Thymus (tissue), 11 donors: ENCODE measurements at regions not wholly inside any gene's neighbourhood (a gene's known extent, or its start where the extent isn't known, plus 50 kb on each side); places are given as distances from the start of the nearest gene placed in this dataset.

Experiments
- DNase-seq, 9 donors: peaks; one replicate each; pipeline ENCODE4 v3.0.0-alpha.2; 2013; ENCODE audit warnings: low spot score in 9 of 9, low read depth in 6 of 9, missing footprints in 1 of 9
- H3K27ac ChIP-seq, 2 donors: one replicate each; pipeline ENCODE4 v1.5.1; 2013; ENCODE audit warnings: control low read depth in 1 of 2, low read depth in 1 of 2, low read length in 1 of 2, mild to moderate bottlenecking in 1 of 2, moderate library complexity in 1 of 2
- H3K27me3 ChIP-seq, 2 donors: one replicate each; pipeline ENCODE4 v1.5.1; 2013; ENCODE audit warnings: low read length in 1 of 2; ENCODE audit not compliant: control insufficient read depth in 2 of 2, insufficient read depth in 1 of 2
- H3K36me3 ChIP-seq, 2 donors: one replicate each; pipeline ENCODE4 v1.5.1; 2013; ENCODE audit warnings: low read length in 1 of 2, mild to moderate bottlenecking in 1 of 2, moderate library complexity in 1 of 2; ENCODE audit not compliant: control insufficient read depth in 2 of 2, insufficient read depth in 2 of 2
- H3K4me1 ChIP-seq, 2 donors: one replicate each; pipeline ENCODE4 v1.5.1; 2013; ENCODE audit warnings: low read length in 2 of 2; ENCODE audit not compliant: control insufficient read depth in 2 of 2, insufficient read depth in 2 of 2
- H3K4me3 ChIP-seq, 2 donors: one replicate each; pipeline ENCODE4 v1.5.1; 2013; ENCODE audit warnings: low read length in 2 of 2, control low read depth in 1 of 2, mild to moderate bottlenecking in 1 of 2
- H3K9me3 ChIP-seq, 2 donors: one replicate each; pipeline ENCODE4 v1.5.1; 2013; ENCODE audit warnings: low read length in 1 of 2, mild to moderate bottlenecking in 1 of 2; ENCODE audit not compliant: control insufficient read depth in 2 of 2, insufficient read depth in 1 of 2
- WGBS: extraction: QIAGEN DNeasy Blood & Tissue Kit; methylation state at CpG from one replicate; pipeline ENCODE4 v1.1.7; 2013; 5-methylcytosine and 5-hydroxymethylcytosine counted together
- donor health status: healthy.

DNA sequence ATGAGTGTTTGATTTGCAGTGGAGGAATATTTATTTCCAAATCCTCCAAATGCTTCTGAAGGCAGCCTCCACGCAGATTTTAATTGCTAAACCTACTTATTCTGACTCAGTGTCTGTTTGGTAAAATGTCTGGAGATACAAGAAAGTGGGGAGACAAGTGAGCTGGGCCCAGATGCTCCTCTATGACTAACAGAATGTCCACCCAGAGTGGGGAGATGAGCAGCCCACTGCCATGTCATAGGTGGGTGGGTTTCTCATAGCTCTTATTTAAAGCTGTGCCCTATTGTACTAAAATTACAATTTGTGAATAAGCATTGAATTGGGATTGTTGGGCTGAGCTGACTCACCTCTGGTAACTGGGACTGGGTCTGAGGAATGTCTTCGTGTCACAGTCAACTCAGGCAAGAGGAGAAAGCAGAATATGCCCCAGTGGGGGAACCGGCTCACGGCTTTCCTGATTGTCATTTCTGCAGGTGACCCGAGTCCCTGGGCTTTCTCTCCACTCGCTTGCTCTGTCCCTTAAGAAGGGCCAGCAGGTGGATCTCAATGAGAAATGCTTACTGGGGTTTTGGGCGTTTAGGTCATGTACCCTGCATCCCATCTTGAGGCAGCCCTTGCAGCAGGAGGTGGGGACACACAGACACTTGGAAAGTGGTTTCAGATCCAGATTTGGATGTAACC lies 116.3 kb upstream of the SPRED2 start:
- Histone ChIP-seq H3K9me3 (no peaks in the 10 kb centered on the region), H3K27me3 (no peaks in the 10 kb centered on the region), H3K27ac (no peak overlapping the region), H3K36me3 (no peaks in the 10 kb centered on the region), H3K4me1 (peaks cover 0 to 2% of the 10 kb centered on the region in 2 donors), H3K4me3 (no peak overlapping the region)
- DNase-seq, result no peak
- WGBS, result 96% methylated on average over 7 of the region's 7 CpGs

DNA sequence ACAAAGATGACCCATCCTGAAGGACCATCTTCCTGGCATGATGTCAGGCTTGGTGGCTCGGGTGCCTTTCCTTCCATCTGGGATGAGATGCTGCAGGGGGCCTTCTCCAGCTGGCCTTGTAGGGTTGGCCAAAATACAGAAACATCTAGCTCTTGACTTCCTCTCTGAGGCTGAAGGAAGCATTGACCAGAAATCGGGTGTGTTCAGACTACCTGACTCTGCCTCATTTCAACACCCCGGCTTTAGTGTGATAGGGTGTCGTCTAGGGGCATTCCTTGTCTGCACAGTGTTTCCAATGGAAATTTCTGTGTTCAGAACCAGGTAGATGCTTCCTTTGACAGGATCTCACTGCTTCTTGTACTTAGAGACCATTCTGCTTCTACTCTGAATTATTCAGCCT lies 115.7 kb upstream of the SPRED2 start:
- Histone ChIP-seq H3K4me3 (no peak overlapping the region), H3K4me1 (peaks cover 0 to under 1% of the 10 kb centered on the region in 2 donors), H3K27me3 (no peaks in the 10 kb centered on the region), H3K27ac (no peak overlapping the region), H3K36me3 (no peaks in the 10 kb centered on the region), H3K9me3 (no peaks in the 10 kb centered on the region)
- DNase-seq, result no peak
- WGBS, result 91% methylated on average over 4 of the region's 4 CpGs

DNA sequence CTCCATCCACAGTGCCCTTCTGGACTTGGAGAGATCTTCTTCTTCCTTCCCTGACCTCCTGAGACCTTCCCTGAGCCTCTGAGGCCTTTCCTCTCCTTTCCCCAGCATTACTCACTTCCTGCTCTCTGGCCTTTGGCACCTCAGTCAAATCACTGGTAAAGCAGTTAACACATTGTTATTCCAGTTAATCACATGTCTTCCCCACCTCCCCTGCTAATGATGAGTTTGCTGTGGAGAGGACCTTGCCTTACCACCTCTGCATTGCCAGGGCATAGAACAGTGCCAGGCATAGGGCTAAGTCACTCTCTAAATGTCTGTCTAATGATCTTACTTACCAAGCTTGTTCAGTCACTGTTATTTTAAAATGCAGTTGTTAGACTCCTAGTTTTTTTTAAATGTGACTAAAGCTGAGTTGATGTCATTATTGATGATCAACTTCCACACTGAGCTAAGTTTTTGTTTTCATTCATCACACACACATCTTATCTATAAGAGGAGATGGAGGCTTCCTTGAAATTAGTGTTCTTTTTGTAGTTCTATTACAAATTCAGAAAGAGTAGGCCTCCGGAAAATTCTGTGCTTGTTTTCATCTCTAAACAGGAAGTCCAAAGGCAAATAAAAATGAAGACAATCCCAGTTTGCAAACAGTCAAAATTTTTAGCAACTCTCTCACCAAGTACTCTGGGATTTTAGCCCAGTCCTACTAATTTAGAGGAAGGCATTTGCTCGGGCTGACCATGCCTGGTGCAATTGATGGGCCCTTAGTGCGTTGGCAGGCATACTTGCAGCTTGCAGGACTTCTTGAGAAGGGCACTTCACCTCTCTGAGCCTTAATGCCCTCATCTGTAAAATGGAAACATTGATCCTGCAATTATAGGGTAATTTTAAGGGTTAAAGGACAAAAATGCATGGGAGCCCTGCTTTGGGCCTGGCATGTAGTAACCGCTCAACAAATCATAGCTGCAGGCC lies 113.7 kb upstream of the SPRED2 start:
- H3K4me1 ChIP-seq, result no peaks in the 10 kb centered on the region
- no peaks in the 10 kb centered on the region for H3K27me3 ChIP-seq
- no peak overlapping the region for H3K4me3 ChIP-seq
- DNase-seq, result no peak
- H3K36me3 ChIP-seq, result no peaks in the 10 kb centered on the region
- no peak overlapping the region for H3K27ac ChIP-seq
- WGBS, result 97% methylated on average over 4 of the region's 4 CpGs
- no peaks in the 10 kb centered on the region for H3K9me3 ChIP-seq

DNA sequence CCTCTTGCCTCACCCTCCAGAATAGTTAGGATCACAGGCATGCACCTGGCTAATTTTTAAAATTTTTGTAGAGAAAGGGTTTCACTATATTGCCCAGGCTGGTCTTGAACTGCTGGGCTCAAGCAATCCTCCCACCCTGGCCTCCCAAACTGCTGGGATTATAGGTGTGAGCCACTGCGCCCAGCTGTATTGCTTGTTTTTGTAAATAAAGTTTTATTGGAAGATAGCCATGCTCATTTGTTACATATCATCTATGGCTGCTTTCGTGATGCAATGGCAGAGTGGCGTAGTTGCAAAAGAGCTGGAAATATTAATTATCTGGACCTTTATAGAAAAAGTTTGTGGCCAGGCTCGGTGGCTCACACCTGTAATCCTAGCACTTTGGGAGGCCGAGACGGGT lies 109.4 kb upstream of the SPRED2 start:
- no peaks in the 10 kb centered on the region for H3K27me3 ChIP-seq
- no peak overlapping the region for H3K27ac ChIP-seq
- H3K4me1 ChIP-seq, result no peaks in the 10 kb centered on the region
- H3K4me3 ChIP-seq, result no peak overlapping the region
- H3K36me3 ChIP-seq, result no peaks in the 10 kb centered on the region
- H3K9me3 ChIP-seq, result no peaks in the 10 kb centered on the region
- 98% methylated on average over 6 of the region's 6 CpGs for WGBS
- no peak for DNase-seq

DNA sequence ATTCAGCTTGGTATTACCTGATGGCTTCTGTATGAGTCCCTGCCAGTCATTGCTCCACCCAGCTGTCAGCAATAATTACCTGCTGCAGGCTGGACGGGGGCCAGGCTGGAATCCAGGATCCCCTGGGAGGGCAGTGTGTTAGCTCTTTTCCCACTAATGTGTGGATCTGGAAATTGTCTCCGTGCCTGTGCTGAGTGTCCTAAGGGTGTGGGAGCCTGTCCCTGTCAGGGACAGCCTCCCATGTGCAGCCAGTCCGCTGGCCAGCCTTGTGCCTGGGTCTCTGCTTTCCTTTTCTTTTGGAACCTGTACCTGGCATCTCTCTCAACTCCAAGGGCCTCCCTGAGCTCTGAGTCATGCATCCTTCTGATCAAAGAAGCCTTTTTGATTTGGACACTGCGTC lies 107.2 kb upstream of the SPRED2 start:
- Histone ChIP-seq H3K4me3 (no peak overlapping the region), H3K36me3 (no peaks in the 10 kb centered on the region), H3K9me3 (no peaks in the 10 kb centered on the region), H3K27ac (no peak overlapping the region), H3K27me3 (no peaks in the 10 kb centered on the region), H3K4me1 (no peaks in the 10 kb centered on the region)
- WGBS, result 95% methylated on average over 4 of the region's 4 CpGs
- no peak for DNase-seq

DNA sequence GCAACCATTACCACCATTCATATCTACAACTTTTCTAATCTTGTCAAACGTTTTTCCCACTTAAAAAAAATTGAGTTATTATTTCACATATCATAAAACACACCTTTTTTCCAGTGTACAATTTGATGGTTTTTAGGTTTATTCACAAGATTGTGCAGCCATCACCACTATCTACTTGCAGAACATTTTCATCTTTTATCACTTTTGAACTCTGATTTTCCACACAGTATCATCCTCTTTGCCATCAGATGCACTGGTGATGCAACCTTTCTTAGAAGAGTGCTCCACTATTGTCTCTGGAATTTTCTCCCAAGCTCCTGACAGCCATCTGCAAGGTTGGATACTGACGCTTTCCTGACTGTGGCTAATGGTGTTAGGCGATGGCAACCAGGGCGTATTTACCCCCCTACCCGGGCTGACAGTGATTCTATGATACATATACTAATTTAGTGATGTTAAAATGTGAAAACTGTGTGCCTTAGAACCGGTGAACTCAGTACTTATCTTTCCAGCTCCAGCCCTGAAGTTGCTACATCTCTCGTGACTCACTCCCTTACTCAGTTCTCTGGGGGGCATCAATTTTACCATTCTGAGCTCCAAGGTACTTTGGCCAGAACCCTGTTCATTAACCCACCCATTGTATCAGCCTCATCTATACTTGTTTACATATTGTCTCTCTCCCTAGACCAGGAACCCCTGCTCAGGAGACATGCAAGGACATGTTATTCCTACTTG lies 105.4 kb upstream of the SPRED2 start:
- no peaks in the 10 kb centered on the region for H3K27me3 ChIP-seq
- no peak overlapping the region for H3K27ac ChIP-seq
- no peaks in the 10 kb centered on the region for H3K36me3 ChIP-seq
- WGBS, result 97% methylated on average over 7 of the region's 7 CpGs
- no peak overlapping the region for H3K4me3 ChIP-seq
- no peaks in the 10 kb centered on the region for H3K9me3 ChIP-seq
- no peak for DNase-seq
- no peaks in the 10 kb centered on the region for H3K4me1 ChIP-seq

DNA sequence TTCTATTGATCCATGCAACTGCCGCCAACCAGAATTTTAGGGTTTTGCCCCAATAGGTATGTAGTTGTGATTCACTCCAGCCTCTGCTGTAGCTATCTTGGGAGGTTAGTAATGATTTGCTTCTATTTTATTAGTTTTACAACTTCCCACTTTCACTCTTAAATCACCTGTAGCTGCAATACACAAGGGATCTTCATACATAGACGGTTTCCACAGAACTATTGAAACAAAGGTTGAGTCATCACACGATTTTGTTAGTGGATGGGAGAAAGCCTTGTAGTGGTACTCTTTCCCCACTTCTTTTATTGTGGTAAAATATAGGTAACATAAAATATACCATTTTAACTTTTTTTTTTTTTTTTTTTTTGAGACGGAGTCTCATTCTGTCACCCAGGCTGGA lies 104.2 kb upstream of the SPRED2 start:
- WGBS, result 94% methylated on average over 4 of the region's 4 CpGs
- Histone ChIP-seq H3K27me3 (no peaks in the 10 kb centered on the region), H3K9me3 (no peaks in the 10 kb centered on the region), H3K4me3 (no peak overlapping the region), H3K4me1 (no peaks in the 10 kb centered on the region), H3K36me3 (no peaks in the 10 kb centered on the region), H3K27ac (no peak overlapping the region)
- DNase-seq, result no peak

DNA sequence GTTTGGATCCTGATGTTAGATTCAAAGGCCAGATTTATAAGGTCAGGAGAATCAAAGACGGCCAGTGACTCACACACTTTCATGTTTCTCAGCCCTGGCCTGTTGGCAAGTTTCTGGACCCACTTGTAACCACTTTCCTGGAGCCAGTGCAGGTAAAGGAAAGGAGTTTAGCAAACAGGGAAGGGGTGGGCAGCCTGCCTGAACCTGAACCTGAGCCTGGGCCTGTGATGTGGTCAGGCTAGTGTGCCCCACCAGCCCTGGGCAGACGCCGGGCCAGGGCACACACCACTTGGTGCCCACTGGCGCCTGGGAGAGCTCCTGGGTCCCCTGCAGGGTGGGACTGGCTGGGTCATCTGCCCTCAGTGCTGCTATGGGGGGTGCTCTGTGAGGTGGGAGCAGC lies 100.5 kb upstream of the SPRED2 start:
- no peak for DNase-seq

DNA sequence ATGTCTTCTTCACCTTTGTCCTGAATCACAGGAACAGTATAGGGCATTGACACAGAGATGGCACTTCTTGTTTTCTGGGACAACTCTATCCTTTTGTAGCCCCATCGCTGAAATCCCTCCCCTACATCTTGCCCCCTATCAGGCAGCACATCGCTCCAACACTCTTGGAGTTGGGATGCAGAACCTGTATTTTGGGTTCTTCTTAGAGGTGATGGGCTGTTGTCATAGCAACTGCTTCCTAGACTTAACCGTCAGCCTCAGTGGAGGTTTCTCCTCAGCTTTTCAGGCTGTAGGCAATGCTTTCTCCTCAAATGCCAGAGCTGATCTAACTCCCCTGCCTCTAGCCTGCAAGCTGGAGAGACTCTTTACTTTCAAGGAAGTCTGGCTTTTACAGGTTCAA lies 99.9 kb upstream of the SPRED2 start:
- no peaks in the 10 kb centered on the region for H3K36me3 ChIP-seq
- no peak for DNase-seq
- H3K4me1 ChIP-seq, result no peaks in the 10 kb centered on the region
- WGBS, result 98% methylated on average over 3 of the region's 3 CpGs
- H3K27me3 ChIP-seq, result no peaks in the 10 kb centered on the region
- H3K9me3 ChIP-seq, result no peaks in the 10 kb centered on the region
- no peak overlapping the region for H3K4me3 ChIP-seq
- H3K27ac ChIP-seq, result no peak overlapping the region

More for the DNA sequence above, 100.5 kb upstream of the SPRED2 start:
- H3K27me3 ChIP-seq, result no peaks in the 10 kb centered on the region
- H3K4me1 ChIP-seq, result no peaks in the 10 kb centered on the region
- H3K27ac ChIP-seq, result no peak overlapping the region
- H3K9me3 ChIP-seq, result no peaks in the 10 kb centered on the region
- no peaks in the 10 kb centered on the region for H3K36me3 ChIP-seq
- no peak overlapping the region for H3K4me3 ChIP-seq
- 95% methylated on average over 4 of the region's 4 CpGs for WGBS
